Naive thymus-derived CD4-positive, alpha-beta T cell (primary cell): ENCODE measurements at regions not wholly inside any gene's neighbourhood (a gene's known extent, or its start where the extent isn't known, plus 50 kb on each side); places are given as distances from the start of the nearest gene placed in this dataset.

Source experiments
- ATAC-seq: fragments of 150-1000 bp; cut with Tn5 transposase; 2 replicates; pipeline ENCODE4 v1.10.0; 2021; ENCODE audit warnings: mild to moderate bottlenecking, moderate library complexity
- CTCF ChIA-PET: fragments of 350-600 bp; sonication (Branson Sonifier 250); formaldehyde crosslinking; loops from one replicate; lab custom pipeline; 2021; ENCODE audit warnings: antibody characterized with exemption; lab: Charles Lee
- POLR2A ChIA-PET: fragments of 350-600 bp; sonication (Branson Sonifier 250); formaldehyde crosslinking; loops from one replicate; lab custom pipeline; 2021; ENCODE audit warnings: antibody characterized with exemption, inconsistent platforms; lab: Charles Lee
- DNase-seq, 9 donors: peaks; one replicate each; pipeline versions ENCODE4 v3.0.0 to v3.0.0-alpha.2; 2020 to 2022; ENCODE audit warnings: mixed read lengths in 1 of 9
- H3K27ac ChIP-seq: one replicate; pipeline ENCODE4 v1.7.0; 2013; ENCODE audit warnings: mild to moderate bottlenecking, low read depth, low read length, moderate library complexity
- H3K27me3 ChIP-seq, 2 donors: one replicate each; pipeline ENCODE4 v1.7.0; 2013; ENCODE audit warnings: low read length in 2 of 2, mild to moderate bottlenecking in 2 of 2, moderate library complexity in 2 of 2; ENCODE audit not compliant: control insufficient read depth in 2 of 2, insufficient read depth in 2 of 2
- H3K36me3 ChIP-seq, 3 experiments: 1 replicate in 2 of 3; 2 replicates in 1 of 3; pipeline ENCODE4 v1.7.0; 2013; ENCODE audit warnings: low read length in 3 of 3, mild to moderate bottlenecking in 3 of 3, moderate library complexity in 1 of 3; ENCODE audit not compliant: insufficient read depth in 3 of 3, control insufficient read depth in 2 of 3
- H3K4me1 ChIP-seq, 2 donors: one replicate each; pipeline ENCODE4 v1.7.0; 2013; ENCODE audit warnings: low read length in 2 of 2, mild to moderate bottlenecking in 2 of 2, moderate library complexity in 1 of 2; ENCODE audit not compliant: control insufficient read depth in 2 of 2, insufficient read depth in 2 of 2
- H3K4me3 ChIP-seq: 2 replicates; pipeline ENCODE4 v1.7.0; 2013; ENCODE audit warnings: mild to moderate bottlenecking, low read length
- H3K9me3 ChIP-seq, 3 experiments: 1 replicate in 2 of 3; 2 replicates in 1 of 3; pipeline ENCODE4 v1.7.0; 2013; ENCODE audit warnings: low read length in 3 of 3; ENCODE audit not compliant: control insufficient read depth in 2 of 3
- H3K27ac Mint-ChIP-seq, 9 donors: one replicate each; pipeline ENCODE4 v1.8.0; 2020 to 2022; ENCODE audit warnings: mixed read lengths in 9 of 9, mild to moderate bottlenecking in 8 of 9, moderate library complexity in 5 of 9, inconsistent platforms in 2 of 9
- H3K27me3 Mint-ChIP-seq, 5 donors: one replicate each; pipeline ENCODE4 v1.8.0; 2021 to 2022; ENCODE audit warnings: mixed read lengths in 5 of 5, mild to moderate bottlenecking in 1 of 5
- H3K36me3 Mint-ChIP-seq, 5 donors: one replicate each; pipeline ENCODE4 v1.8.0; 2020 to 2022; ENCODE audit warnings: mixed read lengths in 5 of 5, mild to moderate bottlenecking in 3 of 5, inconsistent platforms in 1 of 5
- H3K4me1 Mint-ChIP-seq, 7 donors: one replicate each; pipeline ENCODE4 v1.8.0; 2020 to 2022; ENCODE audit warnings: mixed read lengths in 7 of 7, mild to moderate bottlenecking in 3 of 7, inconsistent platforms in 1 of 7
- H3K4me3 Mint-ChIP-seq, 10 donors: one replicate each; pipeline ENCODE4 v1.8.0; 2020 to 2022; ENCODE audit warnings: mild to moderate bottlenecking in 10 of 10, mixed read lengths in 10 of 10, moderate library complexity in 6 of 10, inconsistent platforms in 2 of 10
- H3K9me3 Mint-ChIP-seq, 11 donors: one replicate each; pipeline ENCODE4 v1.8.0; 2020 to 2022; ENCODE audit warnings: mixed read lengths in 11 of 11, mild to moderate bottlenecking in 4 of 11, inconsistent platforms in 1 of 11, moderate library complexity in 1 of 11
- intact Hi-C, 2 donors: fragments of 100-400 bp; cut with micrococcal nuclease; formaldehyde crosslinking; loops; one replicate each; pipeline ENCODE4 v1.15.1; 2023

DNA sequence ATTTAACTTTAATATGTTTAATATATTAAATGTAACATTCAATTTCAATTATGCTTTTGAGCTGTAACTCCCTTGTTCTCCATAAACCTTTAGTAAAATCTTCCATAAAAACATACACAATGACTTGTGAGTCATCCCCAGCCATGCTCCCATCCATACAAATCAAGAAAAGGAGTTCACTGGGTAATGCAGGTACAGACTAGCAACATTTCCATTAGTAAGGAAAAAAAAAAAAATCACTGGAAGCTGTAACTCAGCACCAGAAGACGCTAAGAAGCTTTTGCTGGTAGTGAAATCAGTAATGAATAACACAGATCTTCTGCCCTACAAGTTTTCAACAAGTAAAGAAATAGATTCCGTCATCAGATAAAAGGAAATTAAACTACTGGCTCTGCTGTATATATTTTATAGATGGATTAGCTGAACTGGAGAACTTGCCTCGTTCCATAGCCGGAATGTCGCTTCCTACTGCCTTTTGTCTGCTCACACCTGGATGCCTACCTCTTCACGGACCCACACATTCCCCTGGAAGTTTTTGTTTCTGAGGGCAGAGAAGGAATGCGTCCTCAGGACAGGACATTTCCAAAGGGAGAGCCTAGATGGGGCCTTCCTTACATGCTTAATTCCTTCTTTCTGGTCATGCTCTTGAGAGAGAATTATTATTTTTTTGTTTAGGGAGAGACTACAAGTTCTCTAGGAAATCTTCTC, 298.4 kb upstream of the ANKRD50 start:
- intact Hi-C loops, result no loop called here
- Histone ChIP-seq H3K36me3 (no peaks in the 10 kb centered on the region), H3K4me3 (no peak overlapping the region), H3K27ac (no peak overlapping the region), H3K9me3 (no peaks in the 10 kb centered on the region), H3K27me3 (no peaks in the 10 kb centered on the region), H3K4me1 (no peaks in the 10 kb centered on the region)
- no peak overlapping the region for H3K27ac Mint-ChIP-seq
- POLR2A ChIA-PET, result no interaction called here
- ATAC-seq (no peak), DNase-seq (no peak)
- H3K4me1 Mint-ChIP-seq, result no peaks in the 10 kb centered on the region
- peaks cover 0 to 16% (median 3%) of the 10 kb centered on the region in 11 donors for H3K9me3 Mint-ChIP-seq
- no peak overlapping the region for H3K4me3 Mint-ChIP-seq
- no peaks in the 10 kb centered on the region for H3K36me3 Mint-ChIP-seq
- H3K27me3 Mint-ChIP-seq, result no peaks in the 10 kb centered on the region
- CTCF ChIA-PET, result interaction anchor here (0.6 kb wide), 2 partner anchors 11 to 57 kb away, joined by 3 read pairs; no protein-coding TSS in a partner anchor

DNA sequence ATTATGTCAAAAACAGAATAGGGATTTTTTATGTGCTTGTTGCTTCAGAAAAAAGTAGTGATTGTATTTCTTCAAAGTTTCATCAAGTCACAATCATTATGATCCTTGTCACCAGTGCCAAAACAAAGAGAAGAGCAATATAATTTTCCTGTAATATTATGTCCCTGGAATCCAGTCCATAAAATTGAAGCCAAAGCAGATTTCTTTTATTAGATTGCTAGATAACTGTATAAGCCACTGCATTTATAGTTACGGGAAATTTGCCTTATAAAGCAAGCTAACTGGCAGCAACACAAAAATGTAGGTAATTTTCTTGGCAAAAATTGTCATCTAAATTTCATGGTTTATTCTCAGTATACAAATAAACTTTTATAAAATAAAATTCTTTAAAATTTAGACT, 296.1 kb upstream of the ANKRD50 start:
- Mint-ChIP-seq H3K9me3 (peaks cover 0 to 18% (median 3%) of the 10 kb centered on the region in 11 donors), H3K27ac (no peak overlapping the region), H3K27me3 (no peaks in the 10 kb centered on the region), H3K4me3 (no peak overlapping the region), H3K36me3 (no peaks in the 10 kb centered on the region), H3K4me1 (no peaks in the 10 kb centered on the region)
- intact Hi-C loops, result no loop called here
- DNase-seq (no peak), ATAC-seq (no peak)
- Histone ChIP-seq H3K9me3 (no peaks in the 10 kb centered on the region), H3K27me3 (no peaks in the 10 kb centered on the region), H3K4me1 (no peaks in the 10 kb centered on the region), H3K36me3 (no peaks in the 10 kb centered on the region), H3K27ac (no peak overlapping the region), H3K4me3 (no peak overlapping the region)
- CTCF ChIA-PET, result no interaction called here
- POLR2A ChIA-PET, result no interaction called here

DNA sequence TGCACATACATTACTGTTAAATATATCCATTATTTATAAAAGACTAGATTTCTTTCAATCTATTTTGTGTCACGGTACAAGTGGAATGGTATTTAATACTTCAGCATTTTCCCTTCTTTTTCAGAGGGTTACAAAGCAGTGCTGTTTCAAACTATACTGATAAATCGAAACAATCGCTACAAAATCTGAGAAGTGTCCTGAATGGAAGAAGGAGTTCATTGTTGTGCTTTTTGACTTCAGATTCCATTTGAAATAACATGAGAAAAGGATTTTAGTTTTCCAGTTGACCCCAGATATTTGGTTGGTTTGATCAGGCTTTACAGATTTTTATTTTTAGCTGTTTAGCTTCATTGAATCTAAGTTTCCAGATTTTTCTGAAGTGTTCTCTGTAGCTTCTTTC, 292.1 kb upstream of the ANKRD50 start:
- Mint-ChIP-seq H3K27me3 (no peaks in the 10 kb centered on the region), H3K9me3 (peaks cover 0 to 18% (median 4%) of the 10 kb centered on the region in 11 donors), H3K4me3 (no peak overlapping the region), H3K36me3 (no peaks in the 10 kb centered on the region), H3K27ac (no peak overlapping the region), H3K4me1 (no peaks in the 10 kb centered on the region)
- CTCF ChIA-PET, result interaction anchor here (0.6 kb wide), 1 partner anchor 11 kb away, joined by 3 read pairs; no protein-coding TSS in a partner anchor
- no peak overlapping the region for H3K4me3 ChIP-seq
- no peaks in the 10 kb centered on the region for H3K4me1 ChIP-seq
- DNase-seq, result no peak
- no peak for ATAC-seq
- no peaks in the 10 kb centered on the region for H3K9me3 ChIP-seq
- H3K27ac ChIP-seq, result no peak overlapping the region
- H3K27me3 ChIP-seq, result no peaks in the 10 kb centered on the region
- POLR2A ChIA-PET, result no interaction called here
- no peaks in the 10 kb centered on the region for H3K36me3 ChIP-seq
- intact Hi-C loops, result no loop called here

DNA sequence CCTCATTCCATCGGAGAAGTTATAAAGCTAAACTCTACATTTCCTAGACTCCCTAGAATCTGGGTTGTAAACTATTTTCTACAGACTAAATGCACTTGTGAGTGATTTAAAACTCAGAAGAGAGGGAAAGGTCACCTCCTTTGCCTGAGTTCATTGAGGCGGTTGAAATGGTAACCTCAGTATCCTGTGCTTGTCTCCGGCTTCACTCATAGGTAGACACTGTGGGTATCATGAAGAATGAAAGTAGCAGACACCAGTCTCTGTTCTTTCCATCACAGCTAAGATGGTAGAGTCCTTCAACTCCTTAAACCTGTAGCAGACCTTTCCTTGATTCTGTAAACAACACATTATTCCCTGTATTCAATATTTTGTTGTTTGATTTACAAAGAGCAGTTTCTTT, 291.3 kb upstream of the ANKRD50 start:
- ATAC-seq, result no peak
- Mint-ChIP-seq H3K4me1 (no peaks in the 10 kb centered on the region), H3K27ac (no peak overlapping the region), H3K9me3 (peaks cover 0 to 18% (median 4%) of the 10 kb centered on the region in 11 donors), H3K36me3 (no peaks in the 10 kb centered on the region), H3K27me3 (no peaks in the 10 kb centered on the region), H3K4me3 (no peak overlapping the region)
- Histone ChIP-seq H3K36me3 (no peaks in the 10 kb centered on the region), H3K4me3 (no peak overlapping the region), H3K4me1 (no peaks in the 10 kb centered on the region), H3K27ac (no peak overlapping the region), H3K9me3 (no peaks in the 10 kb centered on the region), H3K27me3 (no peaks in the 10 kb centered on the region)
- CTCF ChIA-PET, result no interaction called here
- intact Hi-C loops, result no loop called here
- POLR2A ChIA-PET, result no interaction called here
- no peak for DNase-seq

DNA sequence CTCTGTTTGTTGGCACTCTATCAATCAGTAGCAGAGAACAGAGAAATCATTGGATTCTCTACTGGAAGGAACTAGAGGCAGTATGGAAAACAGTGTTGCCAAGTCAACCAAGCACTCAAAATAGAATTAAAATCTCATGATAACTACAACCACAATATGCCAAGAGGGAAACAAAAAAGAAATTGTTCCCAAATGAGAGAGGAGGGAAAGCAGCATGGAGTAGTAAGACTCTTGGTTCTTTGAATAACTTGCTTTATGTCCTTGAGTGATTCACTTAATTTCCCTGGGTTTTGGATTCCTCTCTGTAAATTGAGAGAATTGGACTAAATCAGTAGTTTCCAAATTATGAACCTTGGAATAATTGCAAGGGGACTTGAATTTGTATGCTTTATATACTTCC, 285.5 kb upstream of the ANKRD50 start:
- ATAC-seq (no peak), DNase-seq (no peak)
- intact Hi-C loops, result no loop called here
- POLR2A ChIA-PET, result no interaction called here
- H3K27me3 Mint-ChIP-seq, result no peaks in the 10 kb centered on the region
- no peaks in the 10 kb centered on the region for H3K9me3 ChIP-seq
- H3K27me3 ChIP-seq, result no peaks in the 10 kb centered on the region
- no peaks in the 10 kb centered on the region for H3K4me1 Mint-ChIP-seq
- H3K36me3 Mint-ChIP-seq, result no peaks in the 10 kb centered on the region
- no peak overlapping the region for H3K27ac ChIP-seq
- CTCF ChIA-PET, result interaction anchor here (0.6 kb wide), 1 partner anchor 576 kb away, joined by 3 read pairs; no protein-coding TSS in a partner anchor
- peaks cover 0 to 7% (median 2%) of the 10 kb centered on the region in 11 donors for H3K9me3 Mint-ChIP-seq
- no peaks in the 10 kb centered on the region for H3K4me1 ChIP-seq
- H3K27ac Mint-ChIP-seq, result no peak overlapping the region
- no peak overlapping the region for H3K4me3 Mint-ChIP-seq
- no peak overlapping the region for H3K4me3 ChIP-seq
- no peaks in the 10 kb centered on the region for H3K36me3 ChIP-seq

DNA sequence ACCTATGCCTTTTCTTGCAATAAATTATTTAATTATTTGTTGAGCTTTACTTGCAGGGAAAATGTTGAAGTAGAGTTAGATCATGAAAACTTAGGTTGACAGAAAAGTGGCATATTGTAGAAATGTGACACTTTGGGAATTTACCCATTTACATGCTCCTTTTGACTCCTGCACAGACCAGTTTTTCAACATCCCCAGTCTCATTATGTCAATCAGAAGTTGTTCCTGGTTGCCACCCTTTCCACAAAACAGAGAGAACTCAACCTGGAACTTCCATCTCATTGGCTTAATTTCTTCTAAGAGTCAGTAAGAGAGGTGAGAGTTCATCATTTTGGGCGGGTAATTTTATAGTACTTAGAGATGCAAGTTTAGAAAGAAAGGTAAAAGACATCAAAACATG, 284.6 kb upstream of the ANKRD50 start:
- Mint-ChIP-seq H3K27ac (no peak overlapping the region), H3K27me3 (no peaks in the 10 kb centered on the region), H3K9me3 (peaks cover 0 to 7% (median 0%) of the 10 kb centered on the region in 11 donors), H3K4me3 (no peak overlapping the region), H3K36me3 (no peaks in the 10 kb centered on the region), H3K4me1 (no peaks in the 10 kb centered on the region)
- no peaks in the 10 kb centered on the region for H3K9me3 ChIP-seq
- intact Hi-C loops, result no loop called here
- ChIA-PET CTCF (no interaction called here), POLR2A (no interaction called here)
- ATAC-seq (no peak), DNase-seq (no peak)
- no peaks in the 10 kb centered on the region for H3K36me3 ChIP-seq
- H3K27ac ChIP-seq, result no peak overlapping the region
- no peaks in the 10 kb centered on the region for H3K27me3 ChIP-seq
- H3K4me3 ChIP-seq, result no peak overlapping the region
- H3K4me1 ChIP-seq, result no peaks in the 10 kb centered on the region

DNA sequence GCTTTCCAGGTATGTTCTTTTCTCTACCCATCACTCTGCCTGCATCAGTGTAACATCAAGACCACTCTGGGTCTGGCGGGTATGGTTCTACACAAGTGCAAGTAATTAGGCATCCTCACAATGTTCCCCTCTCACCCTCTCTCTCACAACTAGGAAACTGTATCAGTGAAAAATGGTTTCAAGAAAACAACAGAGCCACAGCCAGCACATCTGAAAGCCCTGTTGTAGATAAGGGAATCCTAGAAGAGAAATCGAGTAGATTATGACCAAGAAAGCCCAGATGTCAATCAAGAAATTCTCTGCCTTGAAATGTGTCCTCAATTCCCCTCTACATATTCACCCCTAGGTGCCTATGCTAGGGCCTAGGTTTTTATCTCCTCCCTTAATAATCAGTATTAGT, 281.3 kb upstream of the ANKRD50 start:
- Histone ChIP-seq H3K4me3 (no peak overlapping the region), H3K27ac (no peak overlapping the region), H3K9me3 (no peaks in the 10 kb centered on the region), H3K36me3 (no peaks in the 10 kb centered on the region), H3K4me1 (no peaks in the 10 kb centered on the region), H3K27me3 (no peaks in the 10 kb centered on the region)
- Mint-ChIP-seq H3K9me3 (peaks cover 0 to 13% (median 0%) of the 10 kb centered on the region in 11 donors), H3K27me3 (no peaks in the 10 kb centered on the region), H3K27ac (no peak overlapping the region), H3K4me3 (no peak overlapping the region), H3K4me1 (no peaks in the 10 kb centered on the region), H3K36me3 (no peaks in the 10 kb centered on the region)
- ChIA-PET CTCF (interaction anchor here (0.6 kb wide), 1 partner anchor 11 kb away, joined by 3 read pairs; no protein-coding TSS in a partner anchor), POLR2A (no interaction called here)
- intact Hi-C loops, result no loop called here
- no peak for DNase-seq
- ATAC-seq, result no peak
